Esophagus muscularis mucosa (tissue), 4 donors: ENCODE measurements at regions not wholly inside any gene's neighbourhood (a gene's known extent, or its start where the extent isn't known, plus 50 kb on each side); places are given as distances from the start of the nearest gene placed in this dataset.
"Not testable (repeated sequence)": the region's sequence is repeated elsewhere in the genome, so short reads cannot be mapped to it uniquely, and the experiment has no call there.

ENCODE experiments used
- DNase-seq: peaks from one replicate; pipeline ENCODE4 v3.0.0-alpha.2; 2017; ENCODE audit errors: extremely low spot score
- H3K27ac ChIP-seq, 4 donors: fragments of 200-600 bp; sonication (generic); replicated peaks in 1 of 4; 1 replicate in 3 of 4; 2 replicates in 1 of 4; pipeline ENCODE4 v1.5.1; 2016 to 2019; ENCODE audit warnings: mild to moderate bottlenecking in 1 of 4
- H3K27me3 ChIP-seq, 4 donors: fragments of 200-600 bp; sonication (generic); one replicate each; pipeline versions ENCODE4 v1.5.1 to v1.6.0; 2016 to 2019
- H3K36me3 ChIP-seq, 4 donors: fragments of 200-600 bp; sonication (generic); one replicate each; pipeline ENCODE4 v1.5.1; 2016 to 2019
- H3K4me1 ChIP-seq, 4 donors: fragments of 200-600 bp; sonication (generic); one replicate each; pipeline ENCODE4 v1.5.1; 2016 to 2019
- H3K4me3 ChIP-seq, 4 donors: fragments of 200-600 bp; sonication (generic); 1 replicate in 2 of 4; 2 replicates in 2 of 4; pipeline ENCODE4 v1.5.1; 2016 to 2019; ENCODE audit warnings: mild to moderate bottlenecking in 4 of 4, moderate library complexity in 1 of 4
- H3K9me3 ChIP-seq, 4 donors: fragments of 200-600 bp; sonication (generic); 1 replicate in 3 of 4; 2 replicates in 1 of 4; pipeline ENCODE4 v1.5.1; 2016 to 2019
- EP300 ChIP-seq: sonication (generic); formaldehyde crosslinking; IDR thresholded peaks from one replicate; pipeline ENCODE4 v1.6.1; 2017; ENCODE audit warnings: antibody characterized with exemption
- POLR2A ChIP-seq: fragments of 450-650 bp; IDR thresholded peaks from one replicate; pipeline ENCODE4 v1.6.1; 2017; ENCODE audit warnings: antibody characterized with exemption, moderate library complexity, mild to moderate bottlenecking, low read depth
- POLR2AphosphoS5 ChIP-seq, 2 donors: sonication (generic); formaldehyde crosslinking; IDR thresholded peaks; one replicate each; pipeline ENCODE4 v1.6.1; 2017; ENCODE audit warnings: antibody characterized with exemption in 2 of 2
- WGBS: methylation state at CpG from one replicate; pipeline ENCODE4 v1.1.5; 2018; 5-methylcytosine and 5-hydroxymethylcytosine counted together
- intact Hi-C: fragments of 100-400 bp; cut with DNase I; formaldehyde crosslinking; loops from one replicate; pipeline ENCODE4 v1.15.1; 2023
- TF ChIP-seq, protein P1 (sequence below), 3 experiments: fragments of 200-600 bp in 2 of 3; fragments of 450-650 bp in 1 of 3; sonication (generic) in 2 of 3; IDR thresholded peaks; one replicate each; pipeline ENCODE4 v1.5.1; 2017 to 2019; ENCODE audit warnings: antibody characterized with exemption in 3 of 3, mild to moderate bottlenecking in 2 of 3, moderate library complexity in 1 of 3

DNA sequence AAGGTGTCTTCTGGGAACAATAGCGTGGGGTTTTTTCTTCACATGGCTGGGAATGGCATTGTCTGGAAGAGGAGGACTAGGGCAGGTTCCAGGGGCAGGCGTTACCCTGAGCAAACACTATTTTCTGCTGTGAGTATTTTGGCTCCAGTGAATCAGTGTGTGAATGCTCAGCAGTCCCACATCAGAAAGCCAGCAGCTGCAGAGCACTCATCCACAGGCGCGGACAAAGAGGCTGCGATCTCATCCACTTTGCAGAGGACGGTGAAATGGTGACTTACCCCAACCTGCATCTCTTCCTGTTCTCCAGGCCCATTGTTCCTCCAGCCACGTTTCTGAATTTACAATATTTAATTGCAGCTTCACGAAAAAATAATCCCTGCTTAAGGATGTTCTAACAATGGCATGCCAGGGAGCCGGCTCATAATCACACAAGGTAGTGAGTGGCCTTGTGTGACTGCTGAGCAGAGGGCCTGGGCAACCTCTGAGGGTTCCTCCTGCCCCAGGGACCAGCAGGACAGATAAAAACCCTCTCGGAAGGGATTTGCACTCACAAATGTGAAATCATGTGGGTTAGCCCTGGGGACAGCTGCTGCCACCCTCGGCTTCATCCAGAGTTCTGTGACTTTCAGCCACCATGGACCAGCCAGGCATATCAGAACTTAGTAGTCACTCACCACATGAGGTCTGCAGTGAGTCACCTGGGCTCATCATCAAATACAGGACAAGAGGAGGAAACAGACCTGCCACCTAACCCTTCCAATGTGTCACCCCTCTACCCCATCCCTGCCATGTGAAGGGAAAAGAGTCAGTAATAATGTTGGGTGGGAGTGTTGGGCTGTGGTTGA lies 65.0 kb upstream of the EN2 start:
- Histone ChIP-seq H3K9me3 (no peaks in the 10 kb centered on the region), H3K4me3 (no peak overlapping the region), H3K27ac (no peak overlapping the region), H3K4me1 (no peaks in the 10 kb centered on the region), H3K27me3 (peaks cover 0 to 72% (median 0%) of the 10 kb centered on the region in 4 donors), H3K36me3 (no peaks in the 10 kb centered on the region)
- no peak for TF ChIP-seq POLR2AphosphoS5 (IDR thresholded peaks at IDR 0.05)
- TF ChIP-seq POLR2A, result no peak
- TF ChIP-seq EP300, result no peak
- TF ChIP-seq, protein P1, sequence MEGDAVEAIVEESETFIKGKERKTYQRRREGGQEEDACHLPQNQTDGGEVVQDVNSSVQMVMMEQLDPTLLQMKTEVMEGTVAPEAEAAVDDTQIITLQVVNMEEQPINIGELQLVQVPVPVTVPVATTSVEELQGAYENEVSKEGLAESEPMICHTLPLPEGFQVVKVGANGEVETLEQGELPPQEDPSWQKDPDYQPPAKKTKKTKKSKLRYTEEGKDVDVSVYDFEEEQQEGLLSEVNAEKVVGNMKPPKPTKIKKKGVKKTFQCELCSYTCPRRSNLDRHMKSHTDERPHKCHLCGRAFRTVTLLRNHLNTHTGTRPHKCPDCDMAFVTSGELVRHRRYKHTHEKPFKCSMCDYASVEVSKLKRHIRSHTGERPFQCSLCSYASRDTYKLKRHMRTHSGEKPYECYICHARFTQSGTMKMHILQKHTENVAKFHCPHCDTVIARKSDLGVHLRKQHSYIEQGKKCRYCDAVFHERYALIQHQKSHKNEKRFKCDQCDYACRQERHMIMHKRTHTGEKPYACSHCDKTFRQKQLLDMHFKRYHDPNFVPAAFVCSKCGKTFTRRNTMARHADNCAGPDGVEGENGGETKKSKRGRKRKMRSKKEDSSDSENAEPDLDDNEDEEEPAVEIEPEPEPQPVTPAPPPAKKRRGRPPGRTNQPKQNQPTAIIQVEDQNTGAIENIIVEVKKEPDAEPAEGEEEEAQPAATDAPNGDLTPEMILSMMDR (IDR thresholded peaks at IDR 0.05), result no peak
- 63% methylated on average over 10 of the region's 11 CpGs for whole genome bisulfite sequencing
- no peak for DNase-seq
- intact Hi-C loops, result no loop called here

DNA sequence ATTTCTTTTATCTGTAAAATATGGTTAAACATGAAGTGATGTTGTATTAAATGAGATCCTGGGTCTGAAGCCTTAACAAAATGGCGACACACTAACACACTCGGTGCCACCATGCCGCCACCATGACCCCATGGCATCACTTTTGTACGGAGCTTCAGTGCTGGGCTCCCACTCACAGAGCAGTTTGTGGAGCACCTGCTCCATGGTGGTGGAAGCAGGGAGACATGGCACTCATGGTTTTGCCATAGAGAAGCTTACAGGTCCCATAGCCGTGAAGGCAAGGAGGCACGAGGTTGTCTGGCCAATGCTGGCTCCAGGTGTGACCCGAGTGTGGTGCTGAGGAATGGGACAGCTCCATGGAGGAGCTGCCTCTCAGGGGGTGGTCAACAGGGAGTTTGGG lies 63.5 kb upstream of the EN2 start:
- peaks cover 0 to 70% (median 0%) of the 10 kb centered on the region in 4 donors for H3K27me3 ChIP-seq
- no peaks in the 10 kb centered on the region for H3K9me3 ChIP-seq
- intact Hi-C loops, result no loop called here
- H3K27ac ChIP-seq, result no peak overlapping the region
- no peak overlapping the region for H3K4me3 ChIP-seq
- 82% methylated on average over 7 of the region's 7 CpGs for WGBS
- DNase-seq, result no peak
- no peaks in the 10 kb centered on the region for H3K4me1 ChIP-seq
- no peak for TF ChIP-seq EP300
- TF ChIP-seq, protein P1 (IDR thresholded peaks at IDR 0.05), result no peak
- TF ChIP-seq POLR2A, result no peak
- no peak for TF ChIP-seq POLR2AphosphoS5 (IDR thresholded peaks at IDR 0.05)
- no peaks in the 10 kb centered on the region for H3K36me3 ChIP-seq

DNA sequence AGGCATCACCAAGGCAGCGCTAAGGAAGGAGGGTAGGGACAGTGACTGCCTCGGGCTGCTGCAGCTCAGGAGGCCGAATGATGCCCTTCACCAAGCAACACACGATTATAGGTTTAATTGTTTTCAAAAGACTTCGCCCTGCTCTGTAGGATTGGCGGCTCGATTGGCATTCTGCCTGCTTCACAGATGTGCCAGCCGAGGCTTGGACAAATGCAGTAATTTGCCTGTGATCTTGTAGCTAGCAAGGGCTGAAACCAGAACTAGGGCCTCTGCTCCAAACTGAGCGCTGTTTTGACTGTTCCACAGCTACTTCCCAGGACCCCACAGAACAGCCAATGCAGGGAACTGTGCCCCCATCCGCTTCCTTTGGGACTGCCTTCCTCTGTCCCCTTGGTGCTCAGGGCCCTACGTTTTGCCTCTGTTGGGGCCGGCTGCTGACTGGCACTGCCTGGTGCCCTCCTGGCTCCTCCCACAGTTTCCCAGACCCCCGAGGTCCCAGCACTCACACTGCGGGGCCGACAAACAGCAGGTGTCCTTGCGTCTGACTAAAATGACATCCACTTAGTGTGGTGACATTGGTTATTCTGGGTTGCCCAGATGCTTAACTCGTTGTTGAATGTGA lies 62.6 kb upstream of the EN2 start:
- intact Hi-C loops, result no loop called here
- TF ChIP-seq EP300 (no peak), POLR2AphosphoS5 (IDR thresholded peaks at IDR 0.05) (no peak)
- TF ChIP-seq, protein P1 (IDR thresholded peaks at IDR 0.05), result no peak
- no peak for DNase-seq
- Histone ChIP-seq H3K4me1 (no peaks in the 10 kb centered on the region), H3K27ac (no peak overlapping the region), H3K36me3 (no peaks in the 10 kb centered on the region), H3K27me3 (peaks cover 0 to 74% (median 0%) of the 10 kb centered on the region in 4 donors), H3K9me3 (no peaks in the 10 kb centered on the region), H3K4me3 (no peak overlapping the region)
- WGBS, result 48% methylated on average over 15 of the region's 17 CpGs

DNA sequence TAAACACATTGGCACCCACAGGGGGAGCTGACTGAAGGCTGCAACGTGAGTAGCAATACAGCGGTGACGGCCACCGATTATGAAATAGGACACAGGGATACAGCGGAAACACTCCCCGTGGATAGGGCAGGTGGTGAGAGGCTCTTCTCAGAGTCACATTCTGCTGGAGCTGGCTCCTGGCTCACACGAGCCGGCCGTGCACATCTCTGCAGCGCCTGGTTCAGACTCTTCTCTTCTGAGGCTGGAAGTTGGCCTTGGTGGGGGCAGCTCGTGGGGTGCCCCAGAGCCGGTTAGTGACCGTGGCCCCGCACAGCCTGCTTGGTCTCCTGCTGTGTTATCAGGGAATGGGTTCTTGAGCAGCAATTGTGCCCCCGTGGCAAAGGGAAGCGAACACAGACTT lies 61.3 kb upstream of the EN2 start:
- Histone ChIP-seq H3K4me3 (no peak overlapping the region), H3K4me1 (no peaks in the 10 kb centered on the region), H3K9me3 (no peaks in the 10 kb centered on the region), H3K27me3 (peaks cover 0 to 78% (median 0%) of the 10 kb centered on the region in 4 donors), H3K27ac (no peak overlapping the region), H3K36me3 (no peaks in the 10 kb centered on the region)
- no peak for DNase-seq
- WGBS, result 75% methylated on average over 15 of the region's 16 CpGs
- TF ChIP-seq, protein P1 (IDR thresholded peaks at IDR 0.05), result no peak
- TF ChIP-seq EP300 (no peak), POLR2AphosphoS5 (IDR thresholded peaks at IDR 0.05) (no peak), POLR2A (no peak)
- intact Hi-C loops, result no loop called here

DNA sequence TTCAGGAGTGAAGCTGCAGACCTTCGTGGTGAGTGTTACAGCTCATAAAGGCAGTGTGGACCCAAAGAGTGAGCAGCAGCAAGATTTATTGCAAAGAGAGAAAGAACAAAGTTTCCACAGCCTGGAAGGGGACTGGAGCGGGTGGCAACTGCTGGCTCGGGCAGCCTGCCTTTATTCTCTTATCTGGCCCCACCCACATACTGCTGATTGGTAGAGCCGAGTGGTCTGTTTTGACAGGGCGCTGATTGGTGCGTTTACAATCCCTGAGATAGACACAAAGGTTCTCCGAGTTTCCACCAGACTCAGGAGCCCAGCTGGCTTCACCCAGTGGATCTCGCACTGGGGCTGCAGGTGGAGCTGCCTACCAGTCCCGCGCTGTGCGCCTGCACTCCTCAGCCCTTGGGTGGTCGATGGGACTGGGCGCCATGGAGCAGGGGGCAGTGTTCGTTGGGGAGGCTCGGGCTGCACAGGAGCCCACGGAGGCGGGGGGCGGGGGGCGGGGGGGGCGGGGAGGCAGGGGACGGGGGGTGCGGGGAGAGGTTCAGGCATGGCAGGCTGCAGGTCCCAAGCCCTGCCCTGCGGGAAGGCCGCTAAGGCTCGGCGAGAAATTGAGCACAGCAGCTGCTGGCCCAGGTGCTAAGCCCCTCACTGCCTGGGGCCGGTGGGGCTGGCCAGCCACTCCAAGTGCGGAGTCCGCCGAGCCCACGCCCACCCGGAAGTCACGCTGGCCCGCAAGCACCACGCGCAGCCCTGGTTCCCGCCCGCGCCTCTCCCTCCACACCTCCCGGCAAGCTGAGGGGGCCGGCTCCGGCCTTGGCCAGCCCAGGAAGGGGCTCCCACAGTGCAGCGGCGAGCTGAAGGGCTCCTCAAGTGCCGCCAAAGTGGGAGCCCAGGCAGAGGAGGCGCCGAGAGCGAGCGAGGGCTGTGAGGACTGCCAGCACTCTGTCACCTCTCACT lies 59.9 kb upstream of the EN2 start:
- intact Hi-C loops, result not testable (repeated sequence)

More for the DNA sequence above, 59.9 kb upstream of the EN2 start:
- H3K9me3 ChIP-seq, H3K36me3 ChIP-seq, DNase-seq, H3K27ac ChIP-seq, H3K4me1 ChIP-seq, H3K4me3 ChIP-seq: not testable (repeated sequence)
- WGBS, result 84% methylated on average over 35 of the region's 49 CpGs
- peaks cover 0 to 86% (median 2%) of the 10 kb centered on the region in 4 donors for H3K27me3 ChIP-seq
